ENCODE measurements at regions not wholly inside any gene's neighbourhood (a gene's known extent, or its start where the extent isn't known, plus 50 kb on each side); places are given as distances from the start of the nearest gene placed in this dataset.

GRCh38 chr7:46957195-46957594, 624.7 kb downstream of the TNS3 start:
- TF ChIP-seq CTCF (IDR thresholded peaks at IDR 0.05; ENCODE audit: low read depth, low read length, missing control alignments), result no peak
- no peak overlapping the region for H3K4me3 ChIP-seq (replicated peaks; ENCODE audit: low read depth, low read length)
- no peak for DNase-seq (ENCODE audit: extremely low read depth, low read depth)

- DNase-seq (ENCODE audit: extremely low read depth, low read depth), result no peak
- no peak for TF ChIP-seq CTCF (IDR thresholded peaks at IDR 0.05; ENCODE audit: low read depth, low read length, missing control alignments)
- H3K4me3 ChIP-seq (replicated peaks; ENCODE audit: low read depth, low read length), result no peak overlapping the region
These were observed 626.4 kb downstream of the TNS3 start for GRCh38 chr7:46955531-46955930.

GRCh38 chr7:46954181-46954580, 627.7 kb downstream of the TNS3 start:
- H3K4me3 ChIP-seq (replicated peaks; ENCODE audit: low read depth, low read length), result no peak overlapping the region
- no peak for TF ChIP-seq CTCF (IDR thresholded peaks at IDR 0.05; ENCODE audit: low read depth, low read length, missing control alignments)
- DNase-seq (ENCODE audit: extremely low read depth, low read depth), result no peak

GRCh38 chr7:46953008-46953407, 628.9 kb downstream of the TNS3 start:
- no peak overlapping the region for H3K4me3 ChIP-seq (replicated peaks; ENCODE audit: low read depth, low read length)
- no peak for TF ChIP-seq CTCF (IDR thresholded peaks at IDR 0.05; ENCODE audit: low read depth, low read length, missing control alignments)
- DNase-seq (ENCODE audit: extremely low read depth, low read depth), result no peak

- H3K4me3 ChIP-seq (replicated peaks; ENCODE audit: low read depth, low read length), result no peak overlapping the region
- no peak for DNase-seq (ENCODE audit: extremely low read depth, low read depth)
- TF ChIP-seq CTCF (IDR thresholded peaks at IDR 0.05; ENCODE audit: low read depth, low read length, missing control alignments), result no peak
These were observed 632.5 kb downstream of the TNS3 start for GRCh38 chr7:46949270-46949931.

GRCh38 chr7:46948716-46949115, 633.2 kb downstream of the TNS3 start:
- no peak for DNase-seq (ENCODE audit: extremely low read depth, low read depth)
- H3K4me3 ChIP-seq (replicated peaks; ENCODE audit: low read depth, low read length), result no peak overlapping the region
- TF ChIP-seq CTCF (IDR thresholded peaks at IDR 0.05; ENCODE audit: low read depth, low read length, missing control alignments), result no peak

- no peak for TF ChIP-seq CTCF (IDR thresholded peaks at IDR 0.05; ENCODE audit: low read depth, low read length, missing control alignments)
- no peak overlapping the region for H3K4me3 ChIP-seq (replicated peaks; ENCODE audit: low read depth, low read length)
- DNase-seq (ENCODE audit: extremely low read depth, low read depth), result no peak
These were observed 636.6 kb downstream of the TNS3 start for GRCh38 chr7:46945328-46945727.

Measured in HFF-Myc (cell line).